ENCODE measurements at regions not wholly inside any gene's neighbourhood (a gene's known extent, or its start where the extent isn't known, plus 50 kb on each side); places are given as distances from the start of the nearest gene placed in this dataset.
A peak's percentile ranks its signal among the peaks of the same experiment; 100 is the strongest.

DNA sequence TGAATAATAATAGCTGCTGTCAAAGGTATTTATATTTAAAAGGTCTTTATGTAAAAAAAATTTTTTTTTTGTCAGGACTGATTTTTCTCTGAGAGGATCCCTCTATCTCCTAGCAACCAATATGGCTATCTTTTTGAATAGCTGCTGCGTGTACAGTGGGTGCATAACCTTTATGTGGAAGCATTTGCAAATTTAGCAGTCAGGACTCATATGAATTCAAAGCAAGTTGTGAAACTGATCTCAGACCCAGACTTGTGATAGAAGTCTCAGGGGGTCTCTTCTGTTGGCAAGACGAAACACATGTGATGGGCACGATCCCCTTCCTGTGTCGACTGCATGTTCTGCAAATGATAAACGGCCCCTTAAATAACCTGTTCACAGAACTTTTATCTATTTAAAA is 114.1 kb upstream of the ARGLU1 start:
- Mint-ChIP-seq H3K4me1 (peaks cover 58% of the 10 kb centered on the region), H3K36me3 (no peaks in the 10 kb centered on the region), H3K27me3 (ENCODE audit: low read depth) (no peaks in the 10 kb centered on the region), H3K27ac (peak overlapping the region; percentile 27), H3K4me3 (no peak overlapping the region), H3K9me3 (no peaks in the 10 kb centered on the region)
- no peak for DNase-seq (ENCODE audit: low spot score in 2 of 2, unreplicated experiment in 2 of 2)
- no peak for TF ChIP-seq CTCF (IDR thresholded peaks at IDR 0.05; ENCODE audit: unreplicated experiment)

DNA sequence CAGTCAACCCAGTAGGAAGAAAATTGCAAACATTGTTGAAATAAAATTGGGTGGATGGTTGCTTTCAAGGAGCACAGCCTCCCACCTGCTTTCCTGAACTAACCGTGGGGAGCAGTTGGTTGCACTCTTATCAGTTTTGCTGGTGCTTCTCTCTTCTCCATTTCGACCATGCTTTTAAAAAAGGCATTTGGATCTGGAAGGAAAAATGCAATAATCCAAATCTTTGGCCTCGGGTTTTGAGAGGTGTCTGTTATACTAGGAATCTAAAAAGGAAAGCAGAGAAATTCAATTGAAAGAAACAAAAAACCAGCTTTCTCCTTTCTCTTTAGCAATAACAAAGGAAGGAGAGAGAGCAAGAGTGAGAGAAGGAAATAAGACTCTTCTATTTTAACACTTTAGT is 113.6 kb upstream of the ARGLU1 start:
- Mint-ChIP-seq H3K36me3 (no peaks in the 10 kb centered on the region), H3K27ac (peak overlapping the region; percentile 14), H3K9me3 (no peaks in the 10 kb centered on the region), H3K4me3 (no peak overlapping the region), H3K4me1 (peaks cover 58% of the 10 kb centered on the region), H3K27me3 (ENCODE audit: low read depth) (no peaks in the 10 kb centered on the region)
- DNase-seq (ENCODE audit: low spot score in 2 of 2, unreplicated experiment in 2 of 2) = no peak
- TF ChIP-seq CTCF (IDR thresholded peaks at IDR 0.05; ENCODE audit: unreplicated experiment) = no peak

DNA sequence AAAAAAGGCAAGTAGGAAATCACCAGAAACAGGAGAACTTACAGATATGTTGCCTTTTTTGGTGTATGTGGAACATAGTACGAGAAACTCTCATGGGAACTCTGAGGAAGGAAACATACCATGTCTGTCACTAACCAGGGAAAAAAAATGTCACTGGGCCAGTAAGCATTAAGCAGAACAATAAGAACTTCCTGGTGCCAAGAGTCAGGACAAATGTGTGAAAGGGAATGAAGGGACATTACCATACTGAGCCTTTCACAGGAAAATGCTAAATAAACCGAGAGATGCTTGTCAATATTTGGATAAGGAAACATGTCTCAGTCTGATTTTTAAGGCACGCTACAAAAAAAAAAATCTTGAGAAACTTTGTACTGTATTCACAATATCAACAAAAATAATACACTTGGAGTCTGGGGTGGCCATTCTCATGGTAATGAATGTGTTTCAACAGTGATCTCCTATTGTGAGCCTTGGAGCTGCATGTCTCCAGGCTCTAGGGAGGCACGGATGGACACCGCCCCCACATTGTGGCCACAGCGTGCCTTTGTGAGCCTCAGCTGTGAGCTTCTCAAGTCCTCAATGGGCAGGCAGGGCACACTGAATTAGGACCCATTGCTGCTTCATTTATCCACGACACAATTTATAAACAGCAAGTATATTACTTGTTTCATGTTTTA is 113.0 kb upstream of the ARGLU1 start:
- Mint-ChIP-seq H3K36me3 (no peaks in the 10 kb centered on the region), H3K4me3 (no peak overlapping the region), H3K27ac (no peak overlapping the region)

GRCh38 chr13:106678646-106679418 is 110.9 kb upstream of the ARGLU1 start:
- Mint-ChIP-seq H3K27me3 (ENCODE audit: low read depth) (no peaks in the 10 kb centered on the region), H3K36me3 (no peaks in the 10 kb centered on the region), H3K4me1 (peaks cover 38% of the 10 kb centered on the region), H3K27ac (peak overlapping the region; percentile 18), H3K9me3 (no peaks in the 10 kb centered on the region), H3K4me3 (no peak overlapping the region)
- TF ChIP-seq CTCF (IDR thresholded peaks at IDR 0.05; ENCODE audit: unreplicated experiment) = no peak
- no peak for DNase-seq (ENCODE audit: low spot score in 2 of 2, unreplicated experiment in 2 of 2)

More for the DNA sequence above, 113.0 kb upstream of the ARGLU1 start:
- no peaks in the 10 kb centered on the region for H3K27me3 Mint-ChIP-seq (ENCODE audit: low read depth)
- TF ChIP-seq CTCF (IDR thresholded peaks at IDR 0.05; ENCODE audit: unreplicated experiment) = no peak
- no peaks in the 10 kb centered on the region for H3K9me3 Mint-ChIP-seq
- no peak for DNase-seq (ENCODE audit: low spot score in 2 of 2, unreplicated experiment in 2 of 2)
- H3K4me1 Mint-ChIP-seq = peaks cover 54% of the 10 kb centered on the region

DNA sequence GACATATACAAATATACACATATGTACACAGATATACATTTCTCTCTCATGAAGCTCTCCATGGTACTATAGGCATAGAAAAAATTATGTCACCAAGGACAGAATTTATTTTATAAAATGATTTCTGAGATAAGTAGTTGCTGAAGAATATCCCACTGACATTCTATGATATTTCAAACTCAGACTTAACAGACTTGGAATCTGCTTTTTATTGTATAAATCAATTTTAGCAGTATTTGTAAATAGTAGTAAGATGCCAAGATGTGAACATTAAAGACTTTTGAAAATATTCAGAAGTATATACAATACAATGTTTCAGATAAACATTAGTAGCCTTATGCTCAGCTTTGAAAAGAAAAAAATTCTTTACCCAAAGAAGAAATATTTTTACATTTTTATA is 107.4 kb upstream of the ARGLU1 start:
- no peak for TF ChIP-seq CTCF (IDR thresholded peaks at IDR 0.05; ENCODE audit: unreplicated experiment)
- Mint-ChIP-seq H3K4me3 (no peak overlapping the region), H3K27ac (no peak overlapping the region), H3K4me1 (peaks cover 12% of the 10 kb centered on the region), H3K9me3 (no peaks in the 10 kb centered on the region), H3K36me3 (no peaks in the 10 kb centered on the region), H3K27me3 (ENCODE audit: low read depth) (no peaks in the 10 kb centered on the region)
- DNase-seq (ENCODE audit: low spot score in 2 of 2, unreplicated experiment in 2 of 2) = no peak
